NT2/D1 (cell line): ENCODE measurements at regions not wholly inside any gene's neighbourhood (a gene's known extent, or its start where the extent isn't known, plus 50 kb on each side); places are given as distances from the start of the nearest gene placed in this dataset.

Experiments
- YY1 ChIP-seq: IDR thresholded peaks from 2 replicates; pipeline ENCODE4 v1.6.1; 2011; ENCODE audit not compliant: insufficient read length, insufficient read depth
- ZNF274 ChIP-seq: IDR thresholded peaks from 2 replicates; pipeline ENCODE4 v1.6.1; 2011; ENCODE audit warnings: mild to moderate bottlenecking, low read depth, low read length

GRCh38 chr14:76657846-76658245, 103.4 kb upstream of the VASH1 start:
- TF ChIP-seq YY1, result no peak
- TF ChIP-seq ZNF274, result no peak
